Skeletal muscle tissue (tissue), 3 donors: ENCODE measurements at regions not wholly inside any gene's neighbourhood (a gene's known extent, or its start where the extent isn't known, plus 50 kb on each side); places are given as distances from the start of the nearest gene placed in this dataset.

Source experiments
- H3K27ac ChIP-seq: one replicate; pipeline ENCODE4 v1.7.0; 2013; ENCODE audit warnings: mild to moderate bottlenecking, low read depth, low read length, inconsistent platforms
- H3K27me3 ChIP-seq, 3 donors: one replicate each; pipeline ENCODE4 v1.7.0; 2013; ENCODE audit warnings: low read length in 3 of 3; ENCODE audit not compliant: control insufficient read depth in 3 of 3, insufficient read depth in 3 of 3
- H3K36me3 ChIP-seq, 3 donors: one replicate each; pipeline ENCODE4 v1.7.0; 2013; ENCODE audit warnings: low read length in 3 of 3; ENCODE audit not compliant: control insufficient read depth in 3 of 3, insufficient read depth in 3 of 3
- H3K4me1 ChIP-seq, 3 donors: one replicate each; pipeline ENCODE4 v1.7.0; 2013; ENCODE audit warnings: low read length in 3 of 3, mild to moderate bottlenecking in 3 of 3; ENCODE audit not compliant: control insufficient read depth in 3 of 3, insufficient read depth in 3 of 3
- H3K4me3 ChIP-seq, 3 donors: one replicate each; pipeline ENCODE4 v1.7.0; 2013; ENCODE audit warnings: low read length in 3 of 3
- H3K9ac ChIP-seq, 3 donors: one replicate each; pipeline ENCODE4 v1.7.0; 2013; ENCODE audit warnings: low read length in 3 of 3, mild to moderate bottlenecking in 3 of 3, moderate library complexity in 2 of 3, low read depth in 1 of 3
- H3K9me3 ChIP-seq, 3 donors: one replicate each; pipeline ENCODE4 v1.7.0; 2013; ENCODE audit warnings: low read length in 3 of 3; ENCODE audit not compliant: control insufficient read depth in 3 of 3
- donor health status: Osteomylitis.

- Histone ChIP-seq H3K27ac (no peak overlapping the region), H3K36me3 (no peaks in the 10 kb centered on the region), H3K9me3 (no peaks in the 10 kb centered on the region), H3K4me1 (peaks cover 10 to 20% (median 17%) of the 10 kb centered on the region in 3 donors), H3K27me3 (peaks cover 0 to 13% (median 13%) of the 10 kb centered on the region in 3 donors), H3K9ac (no peak overlapping the region), H3K4me3 (no peak overlapping the region)
Measured at GRCh38 chr10:130339911-130340310, 203.7 kb downstream of the GLRX3 start.

DNA sequence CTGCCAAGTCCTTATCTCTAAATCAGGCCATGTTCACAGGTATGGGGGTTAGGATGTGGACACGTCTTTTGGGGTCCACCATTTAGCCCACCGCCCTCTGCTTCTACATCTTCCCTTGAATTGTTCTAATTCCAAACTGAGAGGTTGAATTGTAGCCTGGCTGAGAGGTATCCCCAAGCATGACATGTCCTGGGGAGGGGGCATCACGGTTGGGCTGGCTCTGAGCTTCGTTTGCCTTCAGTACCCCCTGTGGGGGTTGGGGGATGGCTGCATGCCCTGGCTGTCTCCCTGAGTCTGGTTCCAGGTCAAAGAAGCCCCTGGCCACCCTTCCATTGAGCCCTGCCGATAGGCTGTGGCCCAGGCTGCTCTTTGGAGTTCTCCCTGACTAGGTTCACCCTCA is 204.6 kb downstream of the GLRX3 start:
- no peaks in the 10 kb centered on the region for H3K36me3 ChIP-seq
- H3K9ac ChIP-seq, result no peak overlapping the region
- no peaks in the 10 kb centered on the region for H3K9me3 ChIP-seq
- H3K4me3 ChIP-seq, result no peak overlapping the region
- peaks cover 10 to 20% (median 17%) of the 10 kb centered on the region in 3 donors for H3K4me1 ChIP-seq
- H3K27ac ChIP-seq, result no peak overlapping the region
- H3K27me3 ChIP-seq, result peaks cover 0 to 13% (median 5%) of the 10 kb centered on the region in 3 donors

DNA sequence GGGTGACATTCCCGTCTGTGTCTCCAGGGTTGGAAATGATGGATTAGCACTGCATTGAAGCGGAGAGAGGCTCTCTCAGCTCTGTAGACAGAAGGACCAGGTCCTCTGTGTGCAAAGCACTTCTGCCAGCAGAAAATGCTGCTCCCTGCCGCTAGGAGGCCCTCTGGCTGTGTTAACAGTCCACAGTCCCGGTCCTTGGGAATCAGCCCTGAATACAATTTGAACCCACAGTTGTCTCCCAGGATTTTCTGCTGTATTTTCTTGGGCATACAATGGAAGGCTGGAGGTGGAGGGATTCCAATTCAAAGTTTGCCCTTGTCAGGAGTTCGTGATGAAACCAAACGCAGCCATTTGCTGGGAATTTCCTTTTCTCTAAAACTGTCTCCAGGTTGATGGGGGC is 205.2 kb downstream of the GLRX3 start:
- Histone ChIP-seq H3K4me1 (peaks cover 10 to 20% (median 17%) of the 10 kb centered on the region in 3 donors), H3K9me3 (no peaks in the 10 kb centered on the region), H3K27me3 (peaks cover 0 to 9% (median 4%) of the 10 kb centered on the region in 3 donors), H3K9ac (no peak overlapping the region), H3K4me3 (no peak overlapping the region), H3K27ac (no peak overlapping the region), H3K36me3 (no peaks in the 10 kb centered on the region)

DNA sequence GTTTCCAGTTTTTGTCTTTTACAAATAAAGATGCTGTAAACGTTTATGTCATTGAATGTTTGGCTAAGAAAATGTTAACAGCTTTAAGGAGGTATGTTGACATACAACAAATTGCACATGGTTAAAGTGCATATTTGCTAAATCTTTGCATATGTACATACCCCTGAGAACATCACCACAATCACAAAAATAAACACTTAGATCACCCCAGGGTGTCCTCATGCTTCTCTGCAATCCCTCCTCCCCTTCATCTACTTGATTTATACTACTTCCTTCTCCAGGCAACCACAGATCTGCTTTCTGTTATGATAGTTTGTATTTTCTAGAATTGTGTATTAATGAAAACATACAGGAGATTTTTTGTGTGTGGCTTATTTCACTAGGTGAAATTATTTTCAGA is 209.5 kb downstream of the GLRX3 start:
- no peak overlapping the region for H3K4me3 ChIP-seq
- H3K4me1 ChIP-seq, result no peaks in the 10 kb centered on the region
- peaks cover 0 to 3% (median 3%) of the 10 kb centered on the region in 3 donors for H3K27me3 ChIP-seq
- peaks cover 0 to 4% (median 0%) of the 10 kb centered on the region in 3 donors for H3K9me3 ChIP-seq
- H3K27ac ChIP-seq, result no peak overlapping the region
- H3K36me3 ChIP-seq, result no peaks in the 10 kb centered on the region
- H3K9ac ChIP-seq, result no peak overlapping the region

DNA sequence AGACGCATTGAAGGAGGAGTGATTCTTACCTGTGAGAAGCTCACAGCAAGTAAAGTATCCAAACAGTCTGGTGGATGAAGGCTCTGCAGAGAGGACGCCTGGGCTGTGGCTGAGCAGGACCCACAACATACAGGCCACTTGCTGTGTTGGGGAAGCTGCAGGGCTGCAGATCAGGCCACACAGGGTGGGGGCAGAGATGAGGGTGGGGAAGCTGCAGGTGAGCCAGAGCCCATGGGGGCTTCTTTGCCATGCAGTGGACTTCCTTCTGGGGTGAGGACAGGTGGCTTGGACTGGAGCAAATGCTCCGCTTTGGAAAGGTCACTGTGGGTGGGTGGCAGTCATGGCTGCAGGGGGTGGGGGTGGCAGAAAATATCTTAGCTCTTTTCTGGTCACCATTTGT is 214.8 kb downstream of the GLRX3 start:
- Histone ChIP-seq H3K9ac (no peak overlapping the region), H3K4me1 (no peaks in the 10 kb centered on the region), H3K36me3 (no peaks in the 10 kb centered on the region), H3K4me3 (no peak overlapping the region), H3K27me3 (peaks cover 0 to 8% (median 0%) of the 10 kb centered on the region in 3 donors), H3K27ac (no peak overlapping the region), H3K9me3 (peaks cover 0 to 4% (median 0%) of the 10 kb centered on the region in 3 donors)

DNA sequence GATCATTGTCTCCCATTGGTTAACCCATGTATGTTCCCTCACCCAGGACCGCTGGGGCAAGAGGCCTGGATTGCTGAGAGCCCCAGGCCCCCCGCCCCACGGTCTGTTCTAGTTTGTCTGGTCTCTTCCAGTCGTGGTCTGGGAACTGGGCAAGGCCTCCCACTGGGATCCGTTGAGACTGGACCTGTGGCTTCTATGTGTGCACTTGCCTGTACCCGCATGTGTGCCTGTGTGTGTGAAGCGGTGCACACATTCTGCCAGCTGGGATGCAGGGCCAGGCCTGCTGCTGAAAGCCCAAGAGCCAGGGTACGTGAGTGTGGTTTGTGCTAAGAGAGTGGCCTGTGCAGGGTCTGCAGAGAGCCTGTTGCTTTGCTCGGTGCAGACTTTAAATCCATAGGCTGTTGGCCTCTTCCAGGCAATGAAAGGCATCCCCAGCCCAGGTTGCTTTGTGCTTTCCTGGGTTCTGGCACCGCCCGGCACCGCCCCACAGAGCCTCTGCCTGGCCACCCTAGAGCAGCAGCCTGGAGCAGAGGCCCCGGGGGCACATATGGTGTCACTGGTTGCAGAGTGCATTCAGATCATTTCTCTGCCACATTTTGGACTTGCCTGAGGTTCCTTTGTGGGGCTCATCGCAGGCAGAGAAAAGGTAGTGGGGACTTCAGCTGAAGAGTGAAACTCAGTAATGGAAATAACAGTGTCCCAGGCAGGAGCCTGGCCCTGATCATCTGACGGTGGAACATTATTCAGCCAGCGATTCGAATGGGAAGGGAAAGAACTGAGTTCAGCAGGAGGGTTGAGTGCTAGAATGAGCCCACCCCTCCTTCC is 215.5 kb downstream of the GLRX3 start:
- no peaks in the 10 kb centered on the region for H3K4me1 ChIP-seq
- H3K36me3 ChIP-seq, result no peaks in the 10 kb centered on the region
- H3K27ac ChIP-seq, result no peak overlapping the region
- no peak overlapping the region for H3K4me3 ChIP-seq
- H3K9ac ChIP-seq, result no peak overlapping the region
- peaks cover 0 to 7% (median 0%) of the 10 kb centered on the region in 3 donors for H3K27me3 ChIP-seq
- peaks cover 0 to 3% (median 0%) of the 10 kb centered on the region in 3 donors for H3K9me3 ChIP-seq

GRCh38 chr10:130352291-130352645 is 216.1 kb downstream of the GLRX3 start:
- Histone ChIP-seq H3K9me3 (no peaks in the 10 kb centered on the region), H3K27ac (no peak overlapping the region), H3K4me3 (no peak overlapping the region), H3K9ac (no peak overlapping the region), H3K36me3 (no peaks in the 10 kb centered on the region), H3K4me1 (no peaks in the 10 kb centered on the region), H3K27me3 (peaks cover 0 to 6% (median 0%) of the 10 kb centered on the region in 3 donors)

- no peaks in the 10 kb centered on the region for H3K36me3 ChIP-seq
- no peak overlapping the region for H3K9ac ChIP-seq
- no peak overlapping the region for H3K4me3 ChIP-seq
- H3K4me1 ChIP-seq, result no peaks in the 10 kb centered on the region
- H3K9me3 ChIP-seq, result no peaks in the 10 kb centered on the region
- peaks cover 0 to 6% (median 0%) of the 10 kb centered on the region in 3 donors for H3K27me3 ChIP-seq
- H3K27ac ChIP-seq, result no peak overlapping the region
Measured at GRCh38 chr10:130353928-130354572, 217.9 kb downstream of the GLRX3 start.

DNA sequence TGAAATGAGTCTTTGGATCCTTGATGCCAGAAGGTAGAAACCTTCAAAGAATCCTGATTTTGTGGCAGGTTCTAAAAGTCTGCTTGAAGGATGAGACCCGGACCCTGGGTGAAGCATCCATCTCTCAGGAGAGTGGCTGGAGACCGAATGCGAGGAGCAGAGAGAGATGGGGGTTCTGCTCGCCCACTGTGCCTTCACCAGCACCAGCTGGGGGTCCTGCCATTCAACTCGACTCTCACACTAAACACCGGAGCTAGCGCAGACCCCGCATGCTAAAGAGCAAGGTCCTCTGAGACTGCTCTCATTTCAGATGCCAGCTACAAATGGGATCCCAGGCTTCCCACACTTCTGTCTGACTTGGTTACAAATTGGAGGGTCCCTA is 218.4 kb downstream of the GLRX3 start:
- H3K4me1 ChIP-seq, result no peaks in the 10 kb centered on the region
- H3K9ac ChIP-seq, result no peak overlapping the region

More for the DNA sequence above, 218.4 kb downstream of the GLRX3 start:
- Histone ChIP-seq H3K4me3 (no peak overlapping the region), H3K9me3 (peaks cover 0 to 2% (median 0%) of the 10 kb centered on the region in 3 donors), H3K36me3 (no peaks in the 10 kb centered on the region), H3K27me3 (peaks cover 0 to 6% (median 0%) of the 10 kb centered on the region in 3 donors), H3K27ac (no peak overlapping the region)
